H9 (cell line): ENCODE measurements at regions not wholly inside any gene's neighbourhood (a gene's known extent, or its start where the extent isn't known, plus 50 kb on each side); places are given as distances from the start of the nearest gene placed in this dataset.

Experiments
- DNase-seq: peaks from one replicate; pipeline ENCODE4 v3.0.0-alpha.2; 2017
- H2AFZ ChIP-seq: one replicate; pipeline ENCODE4 v1.6.1; 2013; ENCODE audit warnings: mild to moderate bottlenecking, low read length, control low read depth, moderate library complexity
- H2AK5ac ChIP-seq: 2 replicates; pipeline ENCODE4 v1.6.1; 2013; ENCODE audit warnings: low read length, control low read depth, mixed read lengths; ENCODE audit not compliant: insufficient read length
- H2BK120ac ChIP-seq: one replicate; pipeline ENCODE4 v1.6.1; 2013; ENCODE audit warnings: low read depth, mild to moderate bottlenecking, low read length, control low read depth, inconsistent platforms; ENCODE audit not compliant: poor library complexity, severe bottlenecking
- H2BK12ac ChIP-seq: 2 replicates; pipeline ENCODE4 v1.6.1; 2013; ENCODE audit warnings: low read length, control low read depth, mixed read lengths, low read depth; ENCODE audit not compliant: insufficient read length
- H2BK15ac ChIP-seq: 2 replicates; pipeline ENCODE4 v1.6.1; 2013; ENCODE audit warnings: low read depth, low read length, control low read depth
- H2BK20ac ChIP-seq: one replicate; pipeline ENCODE4 v1.6.1; 2013; ENCODE audit warnings: low read depth, mild to moderate bottlenecking, low read length, control low read depth, inconsistent platforms; ENCODE audit not compliant: poor library complexity, severe bottlenecking
- H2BK5ac ChIP-seq: 2 replicates; pipeline ENCODE4 v1.6.1; 2013; ENCODE audit warnings: low read length, control low read depth, mixed read lengths; ENCODE audit not compliant: insufficient read length
- H3K14ac ChIP-seq: 2 replicates; pipeline ENCODE4 v1.6.1; 2013; ENCODE audit warnings: low read length, control low read depth; ENCODE audit not compliant: insufficient read depth
- H3K18ac ChIP-seq: 2 replicates; pipeline ENCODE4 v1.6.1; 2013; ENCODE audit warnings: low read depth, mild to moderate bottlenecking, mixed read lengths, low read length, control low read depth; ENCODE audit not compliant: insufficient read length
- H3K23ac ChIP-seq: 2 replicates; pipeline ENCODE4 v1.6.1; 2013; ENCODE audit warnings: low read length, control low read depth, mixed read lengths, low read depth; ENCODE audit not compliant: insufficient read length
- H3K23me2 ChIP-seq: 2 replicates; pipeline ENCODE4 v1.6.1; 2013; ENCODE audit warnings: low read depth, mild to moderate bottlenecking, mixed read lengths, low read length, control low read depth; ENCODE audit not compliant: insufficient read length, poor library complexity, severe bottlenecking
- H3K27ac ChIP-seq: 2 replicates; pipeline ENCODE4 v1.5.1; 2013; ENCODE audit warnings: low read length, control low read depth, mixed read lengths, low read depth; ENCODE audit not compliant: insufficient read length
- H3K27me3 ChIP-seq: 2 replicates; pipeline ENCODE4 v1.6.1; 2013; ENCODE audit warnings: low read length, control low read depth, inconsistent platforms; ENCODE audit not compliant: insufficient read depth
- H3K4ac ChIP-seq: 2 replicates; pipeline ENCODE4 v1.6.1; 2013; ENCODE audit warnings: low read depth, mild to moderate bottlenecking, control low read depth, inconsistent platforms, low read length, moderate library complexity
- H3K4me1 ChIP-seq: 2 replicates; pipeline ENCODE4 v1.6.1; 2013; ENCODE audit warnings: low read length, control low read depth, inconsistent platforms; ENCODE audit not compliant: insufficient read depth
- H3K4me2 ChIP-seq: 2 replicates; pipeline ENCODE4 v1.6.1; 2013; ENCODE audit warnings: low read length, control low read depth, mixed read lengths; ENCODE audit not compliant: insufficient read length, insufficient read depth
- H3K56ac ChIP-seq: 2 replicates; pipeline ENCODE4 v1.6.1; 2013; ENCODE audit warnings: low read depth, mild to moderate bottlenecking, mixed read lengths, low read length, control low read depth; ENCODE audit not compliant: insufficient read length
- H3K79me1 ChIP-seq: 2 replicates; pipeline ENCODE4 v1.6.1; 2013; ENCODE audit warnings: low read depth, mild to moderate bottlenecking, moderate library complexity, low read length, control low read depth, inconsistent platforms; ENCODE audit not compliant: insufficient read depth, poor library complexity, severe bottlenecking
- H3K79me2 ChIP-seq: 2 replicates; pipeline ENCODE4 v1.6.1; 2013; ENCODE audit warnings: low read length, control low read depth, inconsistent platforms; ENCODE audit not compliant: insufficient read depth
- H3K9ac ChIP-seq: 2 replicates; pipeline ENCODE4 v1.6.1; 2013; ENCODE audit warnings: low read length, control low read depth, mixed read lengths; ENCODE audit not compliant: insufficient read length; ENCODE audit errors: extremely low read depth
- H3K9me3 ChIP-seq: one replicate; pipeline ENCODE4 v1.6.1; 2013; ENCODE audit warnings: low read depth, low read length, inconsistent platforms; ENCODE audit not compliant: control insufficient read depth
- H3T11ph ChIP-seq: one replicate; pipeline ENCODE4 v1.6.1; 2013; ENCODE audit warnings: mild to moderate bottlenecking, low read length, control low read depth, inconsistent platforms
- H4K20me1 ChIP-seq: one replicate; pipeline ENCODE4 v1.6.1; 2013; ENCODE audit not compliant: control insufficient read depth, insufficient read length, insufficient read depth
- H4K5ac ChIP-seq: 2 replicates; pipeline ENCODE4 v1.6.1; 2013; ENCODE audit warnings: low read depth, mild to moderate bottlenecking, mixed read lengths, low read length, control low read depth; ENCODE audit not compliant: insufficient read length
- H4K8ac ChIP-seq: replicated peaks from 2 replicates; pipeline ENCODE4 v1.6.1; 2013; ENCODE audit warnings: low read length, control low read depth, mixed read lengths, low read depth; ENCODE audit not compliant: insufficient read length
- H4K91ac ChIP-seq: 2 replicates; pipeline ENCODE4 v1.6.1; 2013; ENCODE audit warnings: low read depth, mild to moderate bottlenecking, moderate library complexity, mixed read lengths, low read length, control low read depth; ENCODE audit not compliant: insufficient read length
- H3K27ac Mint-ChIP-seq, 3 experiments: 2 replicates in 2 of 3; 3 replicates in 1 of 3; pipeline ENCODE4 v1.8.0; 2020 to 2021; ENCODE audit warnings: mixed read lengths in 3 of 3, mild to moderate bottlenecking in 1 of 3, moderate library complexity in 1 of 3
- H3K27me3 Mint-ChIP-seq: 2 replicates; pipeline ENCODE4 v1.8.0; 2021; ENCODE audit warnings: low read depth, mild to moderate bottlenecking, moderate library complexity, mixed read lengths
- H3K36me3 Mint-ChIP-seq, 3 experiments: 2 replicates in 2 of 3; 3 replicates in 1 of 3; pipeline ENCODE4 v1.8.0; 2020 to 2021; ENCODE audit warnings: low read depth in 3 of 3, mixed read lengths in 3 of 3; ENCODE audit not compliant: insufficient read depth in 1 of 3
- H3K4me1 Mint-ChIP-seq, 2 experiments: 2 replicates each; pipeline ENCODE4 v1.8.0; 2020; ENCODE audit warnings: mixed read lengths in 2 of 2
- H3K4me3 Mint-ChIP-seq, 2 experiments: 2 replicates in 1 of 2; 3 replicates in 1 of 2; pipeline ENCODE4 v1.8.0; 2020 to 2021; ENCODE audit warnings: mild to moderate bottlenecking in 2 of 2, mixed read lengths in 2 of 2, moderate library complexity in 1 of 2
- H3K9me3 Mint-ChIP-seq, 2 experiments: 2 replicates in 1 of 2; 3 replicates in 1 of 2; pipeline ENCODE4 v1.8.0; 2020; ENCODE audit warnings: mild to moderate bottlenecking in 2 of 2, mixed read lengths in 2 of 2, moderate library complexity in 1 of 2
- WGBS: extraction: QIAGEN DNeasy Blood & Tissue Kit; methylation state at CpG from one replicate; pipeline ENCODE4 v1.1.7; 2013; ENCODE audit warnings: missing lambda C conversion rate, low lambda C conversion rate, mixed read lengths; ENCODE audit not compliant: insufficient read length; ENCODE audit errors: extremely low coverage; 5-methylcytosine and 5-hydroxymethylcytosine counted together
- TF ChIP-seq, protein P1 (sequence below): fragments of 200-600 bp; sonication (generic); conservative IDR thresholded peaks from 3 replicates; pipeline ENCODE4 v1.8.0; 2021; ENCODE audit warnings: antibody characterized with exemption, mild to moderate bottlenecking

DNA sequence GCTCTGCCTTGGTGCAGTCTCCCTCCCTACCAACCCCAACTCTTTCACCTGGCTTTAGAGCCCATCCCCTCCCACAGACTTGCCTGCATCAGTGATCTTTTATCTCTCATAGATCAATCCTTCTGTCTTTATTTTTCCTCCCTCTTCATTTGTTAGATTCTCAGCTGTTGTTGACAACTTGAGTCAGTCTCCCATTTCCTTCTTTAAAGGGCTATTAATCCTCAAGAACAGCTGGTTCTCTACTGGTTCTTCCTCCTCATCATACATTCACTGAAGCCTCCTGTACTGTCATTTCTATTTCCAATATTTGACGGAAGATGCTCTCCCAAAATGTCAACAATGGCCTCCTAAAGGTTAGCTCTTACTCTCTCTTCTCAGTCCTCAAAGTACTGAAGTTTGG lies 408.2 kb downstream of the TBC1D4 start:
- Histone ChIP-seq H2BK120ac (no peak overlapping the region), H3K4ac (no peak overlapping the region)
- H3K9me3 Mint-ChIP-seq: no peaks in the 10 kb centered on the region

More for the DNA sequence above, 408.2 kb downstream of the TBC1D4 start:
- H3K56ac ChIP-seq: no peak overlapping the region
- no CpG with 5 or more reads among the region's 1 CpG for WGBS
- H3K79me2 ChIP-seq: no peaks in the 10 kb centered on the region
- Mint-ChIP-seq H3K27me3 (no peaks in the 10 kb centered on the region), H3K4me3 (no peak overlapping the region), H3K27ac (no peak overlapping the region), H3K36me3 (no peaks in the 10 kb centered on the region), H3K4me1 (no peaks in the 10 kb centered on the region)
- H3K27me3 ChIP-seq: no peaks in the 10 kb centered on the region
- H2BK20ac ChIP-seq: no peak overlapping the region
- no peak overlapping the region for H2BK15ac ChIP-seq
- H2AK5ac ChIP-seq: no peak overlapping the region
- no peak overlapping the region for H2AFZ ChIP-seq
- H3K79me1 ChIP-seq: no peaks in the 10 kb centered on the region
- H3T11ph ChIP-seq: no peak overlapping the region
- no peak overlapping the region for H4K91ac ChIP-seq
- no peaks in the 10 kb centered on the region for H4K20me1 ChIP-seq
- DNase-seq: no peak
- no peak overlapping the region for H4K8ac ChIP-seq
- no peak overlapping the region for H2BK5ac ChIP-seq
- no peaks in the 10 kb centered on the region for H3K9me3 ChIP-seq
- no peaks in the 10 kb centered on the region for H3K4me1 ChIP-seq
- no peak overlapping the region for H2BK12ac ChIP-seq
- H3K27ac ChIP-seq: no peak overlapping the region
- TF ChIP-seq, protein P1, sequence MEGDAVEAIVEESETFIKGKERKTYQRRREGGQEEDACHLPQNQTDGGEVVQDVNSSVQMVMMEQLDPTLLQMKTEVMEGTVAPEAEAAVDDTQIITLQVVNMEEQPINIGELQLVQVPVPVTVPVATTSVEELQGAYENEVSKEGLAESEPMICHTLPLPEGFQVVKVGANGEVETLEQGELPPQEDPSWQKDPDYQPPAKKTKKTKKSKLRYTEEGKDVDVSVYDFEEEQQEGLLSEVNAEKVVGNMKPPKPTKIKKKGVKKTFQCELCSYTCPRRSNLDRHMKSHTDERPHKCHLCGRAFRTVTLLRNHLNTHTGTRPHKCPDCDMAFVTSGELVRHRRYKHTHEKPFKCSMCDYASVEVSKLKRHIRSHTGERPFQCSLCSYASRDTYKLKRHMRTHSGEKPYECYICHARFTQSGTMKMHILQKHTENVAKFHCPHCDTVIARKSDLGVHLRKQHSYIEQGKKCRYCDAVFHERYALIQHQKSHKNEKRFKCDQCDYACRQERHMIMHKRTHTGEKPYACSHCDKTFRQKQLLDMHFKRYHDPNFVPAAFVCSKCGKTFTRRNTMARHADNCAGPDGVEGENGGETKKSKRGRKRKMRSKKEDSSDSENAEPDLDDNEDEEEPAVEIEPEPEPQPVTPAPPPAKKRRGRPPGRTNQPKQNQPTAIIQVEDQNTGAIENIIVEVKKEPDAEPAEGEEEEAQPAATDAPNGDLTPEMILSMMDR: no peak
- no peaks in the 10 kb centered on the region for H3K23me2 ChIP-seq
- no peak overlapping the region for H3K4me2 ChIP-seq
- H3K23ac ChIP-seq: no peak overlapping the region
- no peak overlapping the region for H4K5ac ChIP-seq
- H3K14ac ChIP-seq: no peak overlapping the region
- no peak overlapping the region for H3K18ac ChIP-seq
- H3K9ac ChIP-seq: no peak overlapping the region
